ENCODE measurements at regions not wholly inside any gene's neighbourhood (a gene's known extent, or its start where the extent isn't known, plus 50 kb on each side); places are given as distances from the start of the nearest gene placed in this dataset.

DNA sequence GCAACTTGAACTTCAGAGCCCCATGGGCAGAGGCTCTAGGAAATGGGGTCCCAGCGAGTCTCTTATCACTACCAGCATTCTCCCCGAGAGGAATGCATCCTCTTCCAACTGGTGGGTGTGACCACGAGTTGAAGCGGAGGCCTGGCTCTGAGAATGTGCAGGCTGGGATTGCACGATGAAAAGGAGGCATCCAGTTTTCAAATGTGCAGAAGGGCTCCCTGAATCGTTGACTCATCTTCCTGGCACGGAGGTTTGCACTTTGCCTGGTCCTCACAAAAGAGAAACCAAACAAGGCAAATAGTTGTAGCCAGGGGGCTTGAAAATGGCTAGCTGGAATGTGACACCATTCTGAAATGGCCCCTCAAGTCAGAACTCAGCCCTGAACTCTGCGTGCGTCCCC, 216.7 kb downstream of the GLI2 start:
- Histone ChIP-seq H3K36me3 (no peaks in the 10 kb centered on the region), H3K4me3 (no peak overlapping the region), H3K27ac (no peak overlapping the region), H3K27me3 (no peaks in the 10 kb centered on the region), H3K4me1 (no peaks in the 10 kb centered on the region), H3K9me3 (no peaks in the 10 kb centered on the region)
- no peak for DNase-seq
- in situ Hi-C loops (cut with MboI; ENCODE audit: low pct_ligation_motif_present in 1 of 4, low pct_unique_long_range_greater_than_20kb in 1 of 4, low sequenced_read_pairs in 3 of 4) (no loop called here), intact Hi-C loops (cut with DNase I; ENCODE audit: low total_unique reads) (no loop called here)
- TF ChIP-seq POLR2A (IDR thresholded peaks at IDR 0.05) (no peak), POLR2AphosphoS5 (IDR thresholded peaks at IDR 0.05) (no peak), EP300 (IDR thresholded peaks at IDR 0.05; ENCODE audit: low read depth) (no peak)
- TF ChIP-seq, protein P1, sequence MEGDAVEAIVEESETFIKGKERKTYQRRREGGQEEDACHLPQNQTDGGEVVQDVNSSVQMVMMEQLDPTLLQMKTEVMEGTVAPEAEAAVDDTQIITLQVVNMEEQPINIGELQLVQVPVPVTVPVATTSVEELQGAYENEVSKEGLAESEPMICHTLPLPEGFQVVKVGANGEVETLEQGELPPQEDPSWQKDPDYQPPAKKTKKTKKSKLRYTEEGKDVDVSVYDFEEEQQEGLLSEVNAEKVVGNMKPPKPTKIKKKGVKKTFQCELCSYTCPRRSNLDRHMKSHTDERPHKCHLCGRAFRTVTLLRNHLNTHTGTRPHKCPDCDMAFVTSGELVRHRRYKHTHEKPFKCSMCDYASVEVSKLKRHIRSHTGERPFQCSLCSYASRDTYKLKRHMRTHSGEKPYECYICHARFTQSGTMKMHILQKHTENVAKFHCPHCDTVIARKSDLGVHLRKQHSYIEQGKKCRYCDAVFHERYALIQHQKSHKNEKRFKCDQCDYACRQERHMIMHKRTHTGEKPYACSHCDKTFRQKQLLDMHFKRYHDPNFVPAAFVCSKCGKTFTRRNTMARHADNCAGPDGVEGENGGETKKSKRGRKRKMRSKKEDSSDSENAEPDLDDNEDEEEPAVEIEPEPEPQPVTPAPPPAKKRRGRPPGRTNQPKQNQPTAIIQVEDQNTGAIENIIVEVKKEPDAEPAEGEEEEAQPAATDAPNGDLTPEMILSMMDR (IDR thresholded peaks at IDR 0.05): no peak
- 79% methylated on average over 9 of the region's 9 CpGs; no CpG with 5 or more reads in 1 of the 2 donors for WGBS, 2 donors (ENCODE audit: low coverage in 1 of 2)

DNA sequence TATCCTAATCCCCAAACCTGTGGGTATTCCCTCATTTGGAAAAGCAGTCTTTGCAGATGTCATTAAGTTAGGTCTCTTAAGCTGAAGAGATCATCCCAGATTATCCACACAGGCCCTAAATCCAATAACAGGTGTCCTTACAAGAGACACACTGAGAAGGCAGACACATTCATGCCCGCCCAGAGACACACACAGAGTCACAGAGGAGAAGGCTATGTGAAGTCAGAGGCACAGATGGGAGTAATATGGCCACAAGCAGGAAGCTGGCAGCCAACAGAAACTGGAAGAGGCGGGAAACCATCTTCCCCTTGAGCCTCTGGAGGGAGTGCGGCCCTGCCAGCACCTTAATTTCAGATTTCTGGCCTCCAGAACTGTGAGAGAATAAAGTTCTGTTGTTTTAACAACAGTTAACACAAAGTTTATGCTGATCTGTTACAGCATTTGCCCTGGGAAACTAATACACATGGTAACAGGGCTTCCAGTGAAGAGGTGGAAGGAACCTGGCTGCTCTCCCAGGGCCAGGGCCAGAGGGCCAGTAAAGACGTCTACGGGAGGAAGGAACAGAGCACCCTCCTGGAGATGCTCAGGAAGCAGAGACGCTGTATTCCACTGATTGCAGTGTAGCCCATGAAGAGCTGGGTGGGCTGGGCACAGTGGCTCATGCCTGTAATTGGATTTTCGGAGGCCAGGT, 217.5 kb downstream of the GLI2 start:
- Histone ChIP-seq H3K4me1 (no peaks in the 10 kb centered on the region), H3K9me3 (no peaks in the 10 kb centered on the region), H3K27ac (no peak overlapping the region), H3K4me3 (no peak overlapping the region), H3K27me3 (no peaks in the 10 kb centered on the region), H3K36me3 (no peaks in the 10 kb centered on the region)
- DNase-seq: no peak
- intact Hi-C loops (cut with DNase I; ENCODE audit: low total_unique reads) (no loop called here), in situ Hi-C loops (cut with MboI; ENCODE audit: low pct_ligation_motif_present in 1 of 4, low pct_unique_long_range_greater_than_20kb in 1 of 4, low sequenced_read_pairs in 3 of 4) (no loop called here)
- WGBS, 2 donors (ENCODE audit: low coverage in 1 of 2): 79 to 80% methylated on average over 4 to 7 of the region's 7 CpGs
- TF ChIP-seq POLR2A (IDR thresholded peaks at IDR 0.05) (no peak), POLR2AphosphoS5 (IDR thresholded peaks at IDR 0.05) (no peak), EP300 (IDR thresholded peaks at IDR 0.05; ENCODE audit: low read depth) (no peak)
- TF ChIP-seq, protein P1 (IDR thresholded peaks at IDR 0.05): no peak

DNA sequence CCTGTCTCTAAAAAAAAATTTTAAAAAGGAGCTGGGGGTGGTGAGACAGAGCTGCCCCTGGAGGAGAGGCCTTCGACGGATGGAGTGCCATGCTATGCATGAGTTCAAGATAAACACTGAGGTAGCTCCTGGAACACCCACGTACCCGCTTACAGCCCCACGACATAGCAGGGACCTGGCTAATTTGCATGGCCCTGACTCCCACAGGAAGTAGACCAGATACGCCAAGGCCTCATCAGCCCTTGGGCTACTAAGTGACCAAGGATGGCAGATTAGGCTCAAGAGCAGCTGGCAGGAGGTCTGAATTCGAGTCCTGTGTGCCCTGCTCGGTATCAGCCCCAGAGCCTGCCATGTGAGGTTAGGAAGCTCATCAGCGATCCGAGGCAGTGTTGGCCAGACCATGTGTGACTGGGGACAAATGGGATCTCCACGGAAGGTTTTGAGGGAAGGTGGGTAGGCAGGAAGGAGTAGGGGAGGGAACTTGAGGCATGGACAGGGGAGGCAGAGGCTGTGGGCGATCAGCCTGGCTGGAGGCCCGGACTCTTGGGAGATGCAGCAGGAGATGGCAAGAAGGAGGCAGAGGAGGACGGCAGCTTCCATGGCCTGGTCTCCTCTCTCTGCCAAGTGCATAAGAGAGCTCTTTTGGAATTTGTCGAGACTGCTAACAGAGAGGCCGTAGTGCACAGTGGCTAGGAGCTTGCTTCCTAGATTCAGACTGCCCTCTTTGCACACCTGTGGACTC, 218.3 kb downstream of the GLI2 start:
- in situ Hi-C loops (cut with MboI; ENCODE audit: low pct_ligation_motif_present in 1 of 4, low pct_unique_long_range_greater_than_20kb in 1 of 4, low sequenced_read_pairs in 3 of 4) (no loop called here), intact Hi-C loops (cut with DNase I; ENCODE audit: low total_unique reads) (no loop called here)
- WGBS, 2 donors (ENCODE audit: low coverage in 1 of 2): 81 to 100% methylated on average over 2 to 16 of the region's 16 CpGs
- TF ChIP-seq EP300 (IDR thresholded peaks at IDR 0.05; ENCODE audit: low read depth) (no peak), POLR2A (IDR thresholded peaks at IDR 0.05) (no peak), POLR2AphosphoS5 (IDR thresholded peaks at IDR 0.05) (no peak)
- TF ChIP-seq, protein P1 (IDR thresholded peaks at IDR 0.05): no peak
- Histone ChIP-seq H3K4me1 (peaks cover 0 to 5% (median 0%) of the 10 kb centered on the region in 4 donors), H3K4me3 (no peak overlapping the region), H3K9me3 (no peaks in the 10 kb centered on the region), H3K36me3 (no peaks in the 10 kb centered on the region), H3K27ac (no peak overlapping the region), H3K27me3 (no peaks in the 10 kb centered on the region)
- no peak for DNase-seq

DNA sequence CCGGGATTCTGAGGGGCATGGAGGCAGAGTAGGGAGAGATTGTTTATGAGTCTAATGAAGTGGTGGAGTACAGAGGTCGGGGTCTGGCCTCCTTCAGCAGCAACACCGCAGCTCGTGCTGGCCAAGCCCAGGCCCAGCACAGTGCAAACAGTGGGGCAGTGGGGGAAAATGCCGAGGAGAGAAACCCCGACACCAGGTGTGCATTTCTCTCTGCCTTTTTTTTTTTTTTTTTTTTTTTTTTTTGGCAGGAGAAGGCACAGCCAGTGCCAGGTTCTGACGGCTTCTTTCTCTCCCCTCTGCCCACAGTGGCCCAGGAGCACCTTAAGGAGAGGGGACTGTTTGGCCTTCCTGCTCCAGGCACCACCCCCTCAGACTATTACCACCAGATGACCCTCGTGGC, 219.3 kb downstream of the GLI2 start:
- whole genome bisulfite sequencing, 2 donors (ENCODE audit: low coverage in 1 of 2): 61 to 72% methylated on average over 2 to 8 of the region's 8 CpGs
- TF ChIP-seq, protein P1 (IDR thresholded peaks at IDR 0.05): no peak
- TF ChIP-seq POLR2AphosphoS5 (IDR thresholded peaks at IDR 0.05) (no peak), POLR2A (IDR thresholded peaks at IDR 0.05) (no peak), EP300 (IDR thresholded peaks at IDR 0.05; ENCODE audit: low read depth) (no peak)
- in situ Hi-C loops (cut with MboI; ENCODE audit: low pct_ligation_motif_present in 1 of 4, low pct_unique_long_range_greater_than_20kb in 1 of 4, low sequenced_read_pairs in 3 of 4): no loop called here
- peaks cover 0 to 12% (median 0%) of the 10 kb centered on the region in 4 donors for H3K4me1 ChIP-seq
- intact Hi-C loops (cut with DNase I; ENCODE audit: low total_unique reads): no loop called here
- no peak overlapping the region for H3K4me3 ChIP-seq
- H3K36me3 ChIP-seq: no peaks in the 10 kb centered on the region
- H3K27ac ChIP-seq: no peak overlapping the region
- no peaks in the 10 kb centered on the region for H3K9me3 ChIP-seq
- H3K27me3 ChIP-seq: no peaks in the 10 kb centered on the region
- DNase-seq: no peak
